HFFc6 (cell line): ENCODE measurements at regions not wholly inside any gene's neighbourhood (a gene's known extent, or its start where the extent isn't known, plus 50 kb on each side); places are given as distances from the start of the nearest gene placed in this dataset.
"Not testable (repeated sequence)": the region's sequence is repeated elsewhere in the genome, so short reads cannot be mapped to it uniquely, and the experiment has no call there.

ENCODE experiments used
- DNase-seq: peaks from one replicate; pipeline ENCODE4 v3.0.0-alpha.2; 2018
- H3K27ac Mint-ChIP-seq: 2 replicates; pipeline ENCODE4 v1.8.0; 2020; ENCODE audit warnings: mild to moderate bottlenecking, mixed read lengths
- H3K27me3 Mint-ChIP-seq: 2 replicates; pipeline ENCODE4 v1.8.0; 2021; ENCODE audit warnings: mild to moderate bottlenecking, moderate library complexity, mixed read lengths; ENCODE audit not compliant: insufficient read depth
- H3K36me3 Mint-ChIP-seq: 2 replicates; pipeline ENCODE4 v1.8.0; 2021; ENCODE audit warnings: low read depth, mixed read lengths
- H3K4me1 Mint-ChIP-seq: 2 replicates; pipeline ENCODE4 v1.8.0; 2020; ENCODE audit warnings: low read depth, mixed read lengths
- H3K4me3 Mint-ChIP-seq: 2 replicates; pipeline ENCODE4 v1.8.0; 2020; ENCODE audit warnings: mild to moderate bottlenecking, moderate library complexity, mixed read lengths
- H3K9me3 Mint-ChIP-seq: 2 replicates; pipeline ENCODE4 v1.8.0; 2020; ENCODE audit warnings: mild to moderate bottlenecking, mixed read lengths
- TF ChIP-seq, protein P1 (sequence below): fragments of 200-600 bp; sonication (generic); IDR thresholded peaks from 2 replicates; pipeline ENCODE4 v1.5.0; 2021; ENCODE audit warnings: antibody characterized with exemption, mild to moderate bottlenecking

DNA sequence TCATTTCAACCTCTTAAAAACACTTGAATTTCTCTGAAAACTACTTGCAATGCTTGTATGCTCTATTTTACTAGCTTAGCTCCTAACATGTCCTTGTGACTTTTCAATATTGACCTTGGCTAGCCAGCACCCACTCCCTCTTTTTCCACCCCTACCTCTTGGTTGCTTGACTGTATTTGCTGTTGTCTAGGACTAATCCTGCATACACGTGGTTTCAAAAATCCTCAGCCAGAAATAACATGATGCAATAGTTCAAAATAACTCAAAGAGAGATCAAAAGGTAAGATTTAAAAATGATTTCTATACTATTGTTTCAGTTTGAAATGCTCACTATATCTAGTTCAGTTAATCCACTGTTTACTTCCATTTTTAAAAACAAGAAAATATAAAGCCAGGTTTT, 102.3 kb upstream of the TBX18 start:
- TF ChIP-seq, protein P1, sequence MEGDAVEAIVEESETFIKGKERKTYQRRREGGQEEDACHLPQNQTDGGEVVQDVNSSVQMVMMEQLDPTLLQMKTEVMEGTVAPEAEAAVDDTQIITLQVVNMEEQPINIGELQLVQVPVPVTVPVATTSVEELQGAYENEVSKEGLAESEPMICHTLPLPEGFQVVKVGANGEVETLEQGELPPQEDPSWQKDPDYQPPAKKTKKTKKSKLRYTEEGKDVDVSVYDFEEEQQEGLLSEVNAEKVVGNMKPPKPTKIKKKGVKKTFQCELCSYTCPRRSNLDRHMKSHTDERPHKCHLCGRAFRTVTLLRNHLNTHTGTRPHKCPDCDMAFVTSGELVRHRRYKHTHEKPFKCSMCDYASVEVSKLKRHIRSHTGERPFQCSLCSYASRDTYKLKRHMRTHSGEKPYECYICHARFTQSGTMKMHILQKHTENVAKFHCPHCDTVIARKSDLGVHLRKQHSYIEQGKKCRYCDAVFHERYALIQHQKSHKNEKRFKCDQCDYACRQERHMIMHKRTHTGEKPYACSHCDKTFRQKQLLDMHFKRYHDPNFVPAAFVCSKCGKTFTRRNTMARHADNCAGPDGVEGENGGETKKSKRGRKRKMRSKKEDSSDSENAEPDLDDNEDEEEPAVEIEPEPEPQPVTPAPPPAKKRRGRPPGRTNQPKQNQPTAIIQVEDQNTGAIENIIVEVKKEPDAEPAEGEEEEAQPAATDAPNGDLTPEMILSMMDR: no peak
- Mint-ChIP-seq H3K27me3 (no peaks in the 10 kb centered on the region), H3K4me1 (no peaks in the 10 kb centered on the region), H3K9me3 (no peaks in the 10 kb centered on the region), H3K36me3 (no peaks in the 10 kb centered on the region), H3K27ac (no peak overlapping the region), H3K4me3 (no peak overlapping the region)
- no peak for DNase-seq

DNA sequence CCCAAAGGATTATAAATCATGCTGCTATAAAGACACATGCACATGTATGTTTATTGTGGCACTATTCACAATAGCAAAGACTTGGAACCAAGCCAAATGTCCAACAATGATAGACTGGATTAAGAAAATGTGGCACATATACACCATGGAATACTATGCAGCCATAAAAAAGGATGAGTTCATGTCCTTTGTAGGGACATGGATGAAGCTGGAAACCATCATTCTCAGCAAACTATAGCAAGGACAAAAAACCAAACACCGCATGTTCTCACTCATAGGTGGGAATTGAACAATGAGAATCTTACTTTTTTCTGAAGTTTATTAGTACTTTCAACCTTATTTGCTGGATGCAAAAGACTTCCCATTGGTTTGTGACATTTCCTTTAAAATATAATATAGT, 101.0 kb upstream of the TBX18 start:
- DNase-seq, H3K4me1 Mint-ChIP-seq, H3K27me3 Mint-ChIP-seq, H3K4me3 Mint-ChIP-seq, H3K27ac Mint-ChIP-seq, H3K36me3 Mint-ChIP-seq, H3K9me3 Mint-ChIP-seq: not testable (repeated sequence)

DNA sequence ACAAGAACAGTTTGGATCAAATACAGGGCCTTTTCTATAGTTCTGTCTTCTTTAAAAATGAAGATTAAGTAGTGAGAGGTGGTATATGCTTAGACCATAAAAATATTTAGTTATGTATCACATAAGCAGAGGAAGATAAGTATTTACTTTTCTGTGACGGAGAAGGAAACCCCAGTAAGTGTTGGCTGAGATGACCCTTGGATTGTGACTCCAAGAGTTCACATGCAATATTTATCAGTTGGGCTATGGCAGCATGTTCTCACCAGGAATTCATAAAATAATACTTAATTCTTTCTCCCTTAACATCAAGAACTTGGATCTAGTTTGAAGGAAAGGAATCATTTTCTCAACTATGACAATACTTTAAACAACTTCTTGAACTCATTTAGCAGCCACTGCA, 98.4 kb upstream of the TBX18 start:
- Mint-ChIP-seq H3K9me3 (no peaks in the 10 kb centered on the region), H3K27me3 (no peaks in the 10 kb centered on the region), H3K4me3 (no peak overlapping the region), H3K4me1 (no peaks in the 10 kb centered on the region), H3K27ac (no peak overlapping the region), H3K36me3 (no peaks in the 10 kb centered on the region)
- no peak for DNase-seq
- TF ChIP-seq, protein P1: no peak

DNA sequence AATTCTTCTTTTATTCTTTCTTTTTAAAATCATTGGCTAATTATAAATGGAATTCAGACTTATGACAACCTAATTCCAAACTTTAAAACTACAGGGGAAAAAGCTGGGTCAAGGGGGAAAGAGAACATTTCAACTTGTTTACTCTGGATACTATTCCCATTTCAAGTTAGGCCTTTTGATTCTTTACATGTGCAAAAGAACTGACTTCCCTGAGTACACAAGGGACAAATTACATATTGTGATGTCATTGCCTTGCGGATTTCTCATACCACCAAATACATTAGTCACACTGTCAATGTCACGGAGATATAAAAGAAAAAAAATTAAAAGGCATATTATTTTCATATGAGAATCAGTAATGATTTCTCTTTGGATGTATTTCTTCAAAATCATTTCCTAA, 96.5 kb upstream of the TBX18 start:
- H3K27ac Mint-ChIP-seq: no peak overlapping the region
- no peaks in the 10 kb centered on the region for H3K4me1 Mint-ChIP-seq
- no peaks in the 10 kb centered on the region for H3K36me3 Mint-ChIP-seq
- no peak for DNase-seq
- H3K4me3 Mint-ChIP-seq: no peak overlapping the region
- H3K27me3 Mint-ChIP-seq: no peaks in the 10 kb centered on the region
- TF ChIP-seq, protein P1: no peak
- H3K9me3 Mint-ChIP-seq: no peaks in the 10 kb centered on the region

DNA sequence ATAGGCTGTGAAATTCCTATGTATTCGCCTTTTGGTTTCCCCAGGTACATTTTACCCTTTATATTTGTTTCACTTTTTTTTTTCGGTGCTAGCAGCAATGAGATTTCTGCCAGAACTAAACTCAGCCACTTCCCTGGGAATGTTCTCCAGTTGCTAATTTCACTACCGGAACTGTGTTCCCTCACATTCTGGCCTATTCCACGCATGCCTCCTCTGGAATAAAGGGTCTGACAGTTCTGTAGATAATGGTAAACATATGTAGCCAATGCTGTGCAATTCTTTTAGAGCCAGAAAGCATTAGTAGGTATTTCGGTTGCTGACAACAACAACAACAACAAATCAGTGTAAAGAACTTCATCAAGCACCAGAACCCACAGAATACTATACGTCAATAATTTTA, 96.1 kb upstream of the TBX18 start:
- Mint-ChIP-seq H3K27ac (no peak overlapping the region), H3K36me3 (no peaks in the 10 kb centered on the region), H3K4me3 (no peak overlapping the region), H3K4me1 (no peaks in the 10 kb centered on the region), H3K27me3 (no peaks in the 10 kb centered on the region), H3K9me3 (no peaks in the 10 kb centered on the region)
- DNase-seq: no peak
- TF ChIP-seq, protein P1: no peak

DNA sequence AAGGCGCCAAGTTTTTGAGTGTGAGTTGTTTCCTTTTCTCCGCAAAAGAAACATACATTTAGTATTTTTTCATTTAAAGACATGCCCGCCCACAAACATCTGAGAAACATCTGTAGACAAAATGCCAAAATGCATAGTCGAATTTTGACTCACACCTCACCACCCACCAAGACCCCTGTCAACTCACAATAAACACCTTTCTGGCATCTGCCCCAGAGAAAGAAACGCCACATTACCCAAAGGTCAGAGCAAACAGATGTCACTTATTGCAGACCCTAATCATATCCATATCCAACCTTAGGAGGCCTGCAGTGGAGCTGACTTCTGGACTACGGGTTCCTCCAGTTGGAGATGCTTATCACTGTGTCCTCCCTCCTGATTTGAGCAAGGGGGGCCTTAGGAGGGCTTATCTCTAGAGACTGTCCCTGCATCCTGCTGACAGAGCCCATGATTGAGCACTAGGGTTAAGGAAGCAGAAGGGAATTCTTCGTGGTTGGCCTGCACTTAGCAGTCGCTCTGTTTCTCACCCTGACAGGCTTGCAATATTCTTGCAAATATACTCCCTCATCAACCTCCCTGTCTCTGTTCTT, 90.5 kb upstream of the TBX18 start:
- Mint-ChIP-seq H3K36me3 (no peaks in the 10 kb centered on the region), H3K27ac (no peak overlapping the region), H3K27me3 (no peaks in the 10 kb centered on the region; the same call in none of the 2 replicates), H3K4me3 (no peak overlapping the region), H3K4me1 (no peaks in the 10 kb centered on the region), H3K9me3 (no peaks in the 10 kb centered on the region)
- TF ChIP-seq, protein P1: no peak
- no peak for DNase-seq
